Ammon's horn (tissue), 1 donor: ENCODE measurements at regions not wholly inside any gene's neighbourhood (a gene's known extent, or its start where the extent isn't known, plus 50 kb on each side); places are given as distances from the start of the nearest gene placed in this dataset.
A peak's percentile ranks its signal among the peaks of the same experiment; 100 is the strongest.
"Not testable (repeated sequence)": the region's sequence is repeated elsewhere in the genome, so short reads cannot be mapped to it uniquely, and the experiment has no call there.

ENCODE experiments used
- DNase-seq: peaks from one replicate; pipeline ENCODE4 v3.0.0-alpha.2; 2016; ENCODE audit warnings: low spot score

- peak; percentile 69 for DNase-seq
These were observed 534.1 kb downstream of the GRIN2A start for GRCh38 chr16:9647981-9648701.

DNA sequence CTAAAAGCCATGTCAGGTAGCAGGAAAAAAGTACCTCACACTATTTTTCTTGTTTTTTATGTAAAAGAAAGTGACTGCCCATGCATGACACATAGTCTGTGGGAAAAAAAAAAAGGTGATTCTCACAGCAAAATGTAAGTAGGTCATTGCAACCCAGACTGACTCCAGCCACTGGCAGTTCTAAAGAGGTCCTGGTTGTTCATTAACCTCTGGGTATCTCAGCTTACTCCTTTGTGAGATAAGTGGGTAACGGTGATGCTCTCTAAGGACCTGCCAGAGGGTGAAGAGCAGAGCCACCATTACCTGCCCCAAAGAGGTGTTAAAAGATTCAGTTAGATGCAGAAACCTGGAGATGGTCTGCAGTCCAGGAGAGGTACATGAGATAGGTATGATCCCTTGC lies 531.9 kb downstream of the GRIN2A start:
- DNase-seq = no peak

DNA sequence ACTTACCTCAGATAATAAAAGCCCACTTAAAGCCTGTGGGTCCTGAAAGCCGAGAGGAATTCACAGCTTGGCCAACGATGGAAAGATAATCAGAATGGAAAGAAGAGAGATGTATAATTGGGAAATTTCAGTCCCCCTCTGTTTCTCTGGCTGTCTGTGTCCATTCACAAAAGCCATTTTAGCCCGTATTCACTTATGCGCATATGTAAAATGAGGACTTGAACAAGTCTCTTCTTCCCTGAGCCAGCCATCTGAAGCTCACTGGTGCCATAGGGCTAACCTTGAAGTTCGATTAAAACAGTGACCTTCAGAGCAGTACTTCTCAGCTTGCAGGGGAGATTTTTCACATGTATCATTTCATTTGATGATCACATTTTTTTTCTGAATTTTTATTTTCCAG lies 527.2 kb downstream of the GRIN2A start:
- DNase-seq = no peak

GRCh38 chr16:9657641-9658040 lies 524.6 kb downstream of the GRIN2A start:
- no peak for DNase-seq

GRCh38 chr16:9658164-9658563 lies 524.1 kb downstream of the GRIN2A start:
- DNase-seq = no peak

DNA sequence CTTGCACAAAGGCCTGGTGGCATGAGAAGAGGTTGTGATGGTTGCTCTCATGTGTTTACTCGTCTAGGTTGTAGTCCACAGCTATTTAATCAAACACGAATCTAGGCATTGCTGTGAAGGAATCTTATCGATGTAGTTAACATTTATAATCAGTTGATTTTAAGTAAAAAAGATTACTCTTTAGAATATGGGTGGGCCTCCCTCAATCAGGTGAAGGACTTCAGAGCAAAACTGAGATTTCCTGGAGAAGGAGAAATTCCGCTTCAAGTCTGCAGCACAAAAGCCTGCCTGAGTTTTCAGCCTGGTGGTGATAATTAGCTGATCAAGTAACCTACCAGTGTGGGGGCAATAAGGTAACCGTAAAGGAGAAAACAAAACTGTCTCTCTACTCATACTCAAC lies 523.6 kb downstream of the GRIN2A start:
- no peak for DNase-seq

GRCh38 chr16:9660898-9661297 lies 521.3 kb downstream of the GRIN2A start:
- DNase-seq = no peak

- DNase-seq = no peak
These were observed 520.8 kb downstream of the GRIN2A start for GRCh38 chr16:9661336-9662017.

GRCh38 chr16:9663588-9663987 lies 518.6 kb downstream of the GRIN2A start:
- no peak for DNase-seq

DNA sequence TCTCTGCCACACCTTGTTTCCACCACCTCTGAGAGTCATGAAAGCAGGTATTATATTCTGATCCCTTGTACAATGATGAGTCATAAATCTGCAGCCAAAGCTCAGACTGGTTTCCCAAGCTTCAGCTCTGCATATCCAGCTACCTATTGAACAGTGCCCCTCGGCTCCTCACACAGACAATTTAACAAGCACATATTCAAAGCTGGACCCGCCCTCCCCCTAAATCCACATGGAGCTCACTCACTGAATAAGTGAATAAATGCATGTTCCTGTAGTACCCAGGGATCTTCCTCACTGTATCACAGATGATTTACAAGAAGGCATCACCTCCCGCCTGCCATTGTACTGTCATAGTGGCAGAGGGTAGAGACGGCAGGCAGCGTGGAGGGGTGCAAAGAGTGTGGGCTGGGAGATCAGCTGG lies 516.4 kb downstream of the GRIN2A start:
- no peak for DNase-seq

DNA sequence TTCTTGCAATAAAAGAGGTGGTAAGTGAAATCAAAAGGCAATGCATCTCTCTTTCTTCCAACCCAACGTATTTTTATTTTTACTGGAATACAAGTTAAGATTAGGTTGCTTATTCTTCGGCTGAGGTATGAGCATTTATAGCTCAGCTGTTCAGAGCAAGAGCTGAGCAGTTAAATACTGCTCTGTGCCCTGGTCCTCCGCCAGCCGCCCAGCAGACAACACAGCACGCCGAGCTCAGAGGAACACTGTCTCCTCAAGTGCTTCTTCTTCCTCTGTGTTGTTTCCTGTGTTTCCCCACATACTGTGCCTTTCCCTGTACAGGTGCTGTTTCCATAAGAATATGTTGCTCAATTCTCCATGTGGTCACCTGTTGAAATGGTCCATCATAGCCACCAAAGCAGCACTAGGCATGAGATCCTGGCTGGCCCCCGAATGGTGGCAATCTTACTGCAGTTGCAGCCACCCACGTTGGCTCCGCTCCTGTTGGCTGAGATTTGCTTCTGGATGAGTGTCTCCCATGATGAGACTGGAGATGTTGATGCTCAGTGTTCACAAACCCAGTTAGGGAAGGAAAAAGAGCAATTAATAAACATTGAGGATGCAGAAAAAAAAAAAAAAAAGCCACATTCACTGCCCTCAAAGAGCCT lies 515.3 kb downstream of the GRIN2A start:
- peak; percentile 20 for DNase-seq

DNA sequence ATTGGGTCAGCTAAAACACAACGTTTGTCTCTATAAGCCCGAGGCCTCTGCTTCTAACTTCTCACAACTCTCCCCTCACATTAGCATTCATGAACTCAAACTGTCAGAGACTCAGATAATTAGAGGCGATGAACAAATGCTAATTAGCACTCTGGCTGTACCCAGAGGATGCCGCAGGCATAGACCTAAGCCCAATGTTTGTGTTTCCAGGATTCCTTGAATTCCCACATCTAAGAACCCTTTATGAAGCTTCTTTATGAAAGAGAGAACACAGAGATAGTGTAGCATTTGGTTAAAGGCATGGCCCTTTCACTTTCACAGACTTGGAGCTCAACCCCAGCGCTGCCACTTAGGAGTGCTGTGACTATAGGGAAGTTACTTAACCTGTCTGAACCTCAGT lies 512.2 kb downstream of the GRIN2A start:
- no peak for DNase-seq

DNA sequence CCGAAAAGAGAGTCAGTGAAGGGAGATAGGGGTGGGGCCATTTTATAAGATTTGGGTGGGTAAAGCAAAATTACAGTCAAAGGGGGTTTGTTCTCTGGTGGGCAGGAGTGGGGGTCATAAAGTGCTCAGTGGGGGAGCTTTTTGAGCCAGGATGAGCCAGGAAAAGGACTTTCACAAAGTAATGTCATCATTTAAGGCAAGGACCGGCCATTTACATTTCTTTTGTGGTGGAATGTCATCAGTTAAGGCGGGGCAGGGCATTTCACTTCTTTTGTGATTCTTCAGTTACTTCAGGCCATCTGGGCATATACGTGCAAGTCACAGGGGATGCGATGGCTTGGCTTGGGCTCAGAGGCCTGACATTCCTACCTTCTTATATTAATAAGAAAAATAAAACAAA lies 511.6 kb downstream of the GRIN2A start:
- DNase-seq = not testable (repeated sequence)

GRCh38 chr16:9676560-9677300 lies 505.5 kb downstream of the GRIN2A start:
- DNase-seq = not testable (repeated sequence)

- no peak for DNase-seq
These were observed 505.0 kb downstream of the GRIN2A start for GRCh38 chr16:9677301-9677653.

DNA sequence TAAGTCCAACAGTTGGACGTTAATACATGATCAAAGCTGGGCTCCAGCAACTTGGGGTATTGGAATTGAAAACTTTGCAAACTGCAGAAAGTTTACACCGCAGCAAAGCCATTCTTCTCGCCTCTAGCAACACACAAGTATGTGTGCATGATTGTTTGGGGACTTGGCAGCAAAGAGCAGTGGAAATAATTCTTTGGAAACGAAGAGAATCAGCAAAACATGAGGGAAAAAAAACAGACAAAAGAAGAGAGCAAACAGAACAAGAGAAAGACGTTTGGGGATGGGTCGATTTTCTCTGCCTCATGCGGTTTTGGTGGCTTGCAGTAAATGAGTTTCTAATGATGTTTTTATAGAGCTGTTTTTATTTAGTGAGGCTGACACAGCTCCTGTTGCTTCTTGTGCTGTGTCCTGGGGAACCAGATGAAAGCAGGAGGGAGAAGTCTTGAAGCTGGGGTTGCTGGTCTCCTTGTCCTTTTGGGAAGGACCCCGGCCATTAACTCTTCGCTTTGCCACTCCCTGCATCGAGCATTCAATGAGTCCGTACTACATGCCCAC lies 502.9 kb downstream of the GRIN2A start:
- peak; percentile 7 for DNase-seq

- no peak for DNase-seq
These were observed 502.1 kb downstream of the GRIN2A start for GRCh38 chr16:9680019-9680655.

DNA sequence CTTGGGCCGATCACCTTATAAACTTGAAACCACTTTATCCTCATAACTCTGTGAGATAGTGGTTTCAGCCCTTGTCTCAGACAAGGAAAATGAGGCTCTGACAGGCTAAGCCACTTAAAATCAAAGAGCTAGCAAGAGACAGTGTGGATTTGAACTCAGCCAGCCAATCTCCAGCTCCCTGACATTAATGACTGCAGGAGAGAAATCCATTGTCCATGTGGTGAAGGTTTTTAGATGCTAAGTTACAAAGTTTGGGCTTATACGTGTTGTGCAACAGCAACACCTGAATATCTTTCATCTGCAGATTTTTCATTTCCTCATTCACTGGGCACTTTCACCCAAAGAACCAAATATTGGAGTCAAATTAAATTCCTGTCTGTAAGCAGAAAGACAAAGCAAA lies 501.3 kb downstream of the GRIN2A start:
- DNase-seq = no peak

GRCh38 chr16:9681508-9681907 lies 500.7 kb downstream of the GRIN2A start:
- no peak for DNase-seq

DNA sequence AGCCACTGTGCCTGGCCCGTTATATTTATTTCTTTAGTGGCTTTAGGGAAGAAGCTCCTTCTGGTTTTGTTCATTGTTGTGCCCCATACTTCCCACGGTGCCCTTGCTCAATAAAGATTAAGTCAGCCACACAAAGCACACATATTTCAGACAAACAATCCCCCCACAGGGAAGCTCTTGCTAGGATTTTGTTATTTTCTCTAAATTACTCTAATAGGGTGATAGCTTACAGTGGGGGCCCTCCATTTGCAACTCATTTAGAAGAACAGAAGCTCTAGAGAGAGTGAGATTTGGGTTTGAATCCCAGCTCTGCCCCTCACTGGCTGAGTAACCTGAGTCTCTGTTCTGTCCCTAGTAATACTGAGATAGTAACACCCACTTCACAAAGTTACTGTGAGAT lies 499.9 kb downstream of the GRIN2A start:
- DNase-seq = no peak

DNA sequence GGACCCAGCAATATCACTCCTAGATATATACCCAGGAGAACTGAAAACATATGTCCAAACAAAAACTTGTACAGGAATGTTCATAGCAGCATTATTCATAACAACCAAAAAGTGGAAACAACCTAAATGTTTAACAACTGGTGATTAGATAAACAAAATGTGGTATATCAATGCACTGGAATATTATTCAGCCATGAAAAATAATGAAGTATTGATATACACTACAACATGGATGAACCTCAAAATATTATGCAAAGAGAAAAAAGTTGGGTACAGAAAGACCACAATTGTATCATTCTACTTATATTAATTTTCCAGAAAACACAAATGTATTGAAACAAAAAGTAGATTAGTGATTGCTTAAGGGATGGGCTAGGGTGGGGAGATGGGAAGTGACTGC lies 498.6 kb downstream of the GRIN2A start:
- no peak for DNase-seq
